GM21619 (cell line): ENCODE measurements at regions not wholly inside any gene's neighbourhood (a gene's known extent, or its start where the extent isn't known, plus 50 kb on each side); places are given as distances from the start of the nearest gene placed in this dataset.

Experiments used
- ATAC-seq: cut with Tn5 transposase; IDR thresholded peaks from one replicate; pipeline ENCODE4 v1.9.1; 2021; ENCODE audit not compliant: unreplicated experiment

DNA sequence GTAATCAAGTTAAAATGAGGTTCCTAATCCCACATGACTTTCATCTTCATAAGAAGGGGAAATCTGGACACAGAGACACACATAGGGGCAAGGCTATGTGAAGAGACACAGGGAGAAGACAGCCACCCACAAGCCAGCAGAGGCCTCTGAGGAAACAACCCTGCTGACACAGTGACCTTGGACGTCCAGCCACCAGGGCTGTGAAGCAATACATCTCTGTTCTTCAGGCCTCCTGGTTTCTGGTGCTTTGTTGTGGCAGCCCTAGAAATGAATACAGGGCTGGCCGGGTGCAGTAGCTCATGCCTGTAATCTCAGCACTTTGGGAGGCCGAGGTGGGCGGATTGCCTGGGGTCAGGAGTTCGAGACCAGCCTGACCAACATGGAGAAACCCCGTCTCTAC lies 183.9 kb downstream of the CXCL12 start:
- ATAC-seq: no peak

GRCh38 chr10:44199991-44200655 lies 184.8 kb downstream of the CXCL12 start:
- ATAC-seq: no peak

GRCh38 chr10:44199267-44199666 lies 185.6 kb downstream of the CXCL12 start:
- ATAC-seq: no peak

- no peak for ATAC-seq
Measured at GRCh38 chr10:44198780-44199097, 186.2 kb downstream of the CXCL12 start.

DNA sequence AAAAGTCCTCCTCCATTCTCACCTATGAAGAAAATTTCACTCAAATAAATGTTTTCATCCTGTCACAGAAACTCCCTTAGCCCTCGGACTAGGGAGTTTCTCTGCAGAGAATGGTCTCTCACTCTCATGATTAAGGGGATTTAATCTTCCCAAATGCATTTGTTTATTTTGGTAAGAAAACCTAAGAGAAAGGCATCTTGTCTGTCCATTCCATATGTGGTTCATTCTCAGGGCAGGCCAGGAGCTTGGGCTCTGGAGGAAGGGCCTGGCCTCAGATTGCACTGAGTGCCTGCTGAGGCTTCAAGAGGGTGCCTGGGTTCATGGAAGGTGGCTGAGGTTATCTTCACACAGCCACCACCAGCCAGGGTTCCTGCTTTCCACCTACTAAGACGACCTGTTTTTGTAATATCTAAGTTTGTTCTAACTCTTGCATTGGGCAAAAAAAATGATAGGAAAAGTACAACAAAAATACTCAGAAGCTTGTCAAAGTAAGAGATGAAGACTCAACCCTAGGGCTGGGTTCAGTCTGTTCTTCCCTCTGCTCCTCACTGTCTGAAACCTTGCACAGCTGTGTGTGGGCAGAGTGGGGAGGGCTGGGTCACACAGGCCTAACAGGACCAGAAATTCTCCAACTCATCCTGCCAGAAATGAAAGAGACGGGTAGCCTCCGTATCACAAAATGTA lies 186.7 kb downstream of the CXCL12 start:
- ATAC-seq: no peak

DNA sequence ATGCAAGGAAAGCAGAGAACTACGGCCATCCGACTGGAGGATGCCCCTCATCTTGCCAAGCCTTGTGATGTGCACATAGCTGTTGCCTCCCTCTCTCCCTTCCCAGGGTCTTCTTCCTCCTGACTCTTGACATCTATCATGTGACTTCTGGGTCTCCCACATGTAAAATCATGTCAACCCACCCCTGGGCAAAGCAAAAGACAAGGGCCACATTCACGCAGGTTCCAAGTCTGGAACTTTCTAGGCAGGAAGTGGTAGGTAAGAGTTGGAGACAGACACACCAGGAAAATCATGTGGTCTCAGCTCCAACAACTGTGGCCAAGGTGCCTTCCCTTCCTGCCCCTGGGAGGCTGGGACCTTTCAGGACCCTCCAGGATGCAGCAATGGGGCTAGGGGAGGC lies 187.3 kb downstream of the CXCL12 start:
- ATAC-seq: no peak

GRCh38 chr10:44196336-44196735 lies 188.6 kb downstream of the CXCL12 start:
- ATAC-seq: no peak

DNA sequence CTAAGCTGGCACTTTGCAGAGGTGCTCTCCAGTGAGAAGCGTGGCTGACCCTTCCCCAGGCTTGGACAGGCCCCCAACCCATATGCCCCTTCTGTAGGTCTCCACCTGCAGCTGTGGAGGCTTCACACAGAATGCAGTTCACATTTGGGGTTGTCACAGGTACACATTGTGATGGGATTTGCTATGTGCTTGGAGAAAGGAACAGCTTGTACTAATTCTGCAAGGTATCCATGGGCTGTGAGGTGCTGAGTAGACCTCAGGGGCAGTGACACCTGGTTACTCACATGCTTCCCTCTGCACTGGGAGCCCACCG lies 188.9 kb downstream of the CXCL12 start:
- no peak for ATAC-seq

- ATAC-seq: no peak
Measured at GRCh38 chr10:44195112-44196007, 189.5 kb downstream of the CXCL12 start.

GRCh38 chr10:44194435-44194834 lies 190.5 kb downstream of the CXCL12 start:
- no peak for ATAC-seq

- ATAC-seq: no peak
Measured at GRCh38 chr10:44193567-44194220, 191.2 kb downstream of the CXCL12 start.

GRCh38 chr10:44193166-44193565 lies 191.7 kb downstream of the CXCL12 start:
- ATAC-seq: no peak

- no peak for ATAC-seq
Measured at GRCh38 chr10:44192435-44192834, 192.5 kb downstream of the CXCL12 start.

- ATAC-seq: no peak
Measured at GRCh38 chr10:44190541-44190940, 194.4 kb downstream of the CXCL12 start.

DNA sequence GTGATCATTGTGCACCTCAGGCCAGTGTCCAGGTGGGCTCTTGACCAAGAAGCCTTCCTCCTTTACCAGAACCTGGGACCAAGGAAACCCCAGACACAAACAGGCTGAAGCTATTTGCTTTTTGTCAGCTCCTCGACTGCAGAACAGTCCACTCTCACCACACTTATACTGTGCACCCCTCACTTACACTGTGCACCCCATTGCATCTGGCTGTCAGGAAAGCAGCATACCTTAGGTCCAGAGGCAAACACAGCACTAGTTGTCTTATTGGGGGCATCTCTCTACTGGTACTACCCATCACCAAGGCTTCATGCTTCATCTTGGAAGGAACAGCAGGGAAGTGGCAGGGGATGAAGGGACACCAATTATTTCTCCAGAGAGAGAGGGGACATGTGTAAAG lies 198.1 kb downstream of the CXCL12 start:
- no peak for ATAC-seq

DNA sequence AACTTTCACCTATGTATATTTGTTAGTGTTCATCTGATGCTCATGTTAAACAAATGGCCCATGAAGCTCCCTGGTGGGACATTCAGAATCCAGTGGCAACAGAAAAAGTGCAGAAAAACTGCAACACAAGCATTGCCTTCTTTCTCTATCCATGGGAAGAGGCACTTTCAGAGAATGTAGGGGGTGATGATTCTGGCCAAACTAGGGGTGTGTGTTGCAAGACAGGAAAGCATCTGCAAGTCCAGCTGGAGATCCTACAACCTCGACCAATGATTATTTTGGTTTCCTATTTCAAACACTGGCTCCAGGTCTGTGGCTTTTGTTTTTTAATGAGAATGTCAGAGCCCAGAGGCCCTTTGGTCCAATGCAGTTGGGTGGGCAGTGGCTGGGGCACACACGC lies 198.7 kb downstream of the CXCL12 start:
- ATAC-seq: no peak

- ATAC-seq: no peak
Measured at GRCh38 chr10:44185315-44185666, 199.6 kb downstream of the CXCL12 start.

GRCh38 chr10:44184633-44185314 lies 200.1 kb downstream of the CXCL12 start:
- ATAC-seq: no peak

DNA sequence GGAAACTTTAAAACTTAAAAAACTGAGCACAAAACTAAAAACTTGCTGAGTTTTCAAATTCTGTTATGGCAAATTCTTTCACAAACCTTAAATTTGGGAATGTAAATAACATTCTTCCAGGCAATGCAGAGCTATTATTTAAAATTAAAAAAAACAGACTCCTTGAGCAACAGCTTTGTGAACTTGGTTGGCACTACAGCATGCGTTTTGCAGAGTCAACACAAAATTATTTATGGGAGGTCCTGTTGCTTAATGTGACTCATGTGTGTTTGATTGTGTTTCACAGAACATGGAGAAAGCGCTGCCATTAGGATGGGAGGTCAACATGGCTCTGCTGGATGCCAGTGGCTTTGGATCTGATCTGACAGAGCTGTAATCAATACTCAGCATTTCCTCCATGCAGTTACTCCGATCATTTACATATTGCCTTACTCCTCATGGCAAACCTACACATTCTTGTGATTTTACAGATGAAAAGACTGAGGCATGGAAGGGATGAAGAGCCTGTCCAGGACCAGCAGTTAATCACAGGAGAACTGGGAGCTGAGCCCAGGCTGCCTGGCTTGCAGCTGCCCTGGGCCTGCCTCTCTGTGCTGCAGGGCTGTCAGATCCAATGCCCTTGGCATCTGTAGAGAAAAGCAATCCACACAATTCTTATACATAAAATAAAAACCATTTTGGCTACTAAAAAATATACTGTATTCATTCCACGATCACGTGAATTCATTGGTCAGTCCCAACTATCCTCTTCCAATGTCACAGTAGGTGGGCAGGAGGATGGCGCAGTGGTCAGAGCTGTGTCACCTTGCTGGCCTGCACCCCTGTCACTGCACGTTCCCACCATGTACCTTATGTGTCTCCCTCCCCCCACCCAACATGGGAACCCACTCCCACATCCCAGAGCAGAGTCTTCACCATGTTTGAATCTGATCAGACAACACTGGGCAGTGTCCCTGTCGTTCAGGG lies 200.9 kb downstream of the CXCL12 start:
- no peak for ATAC-seq

GRCh38 chr10:44182909-44183308 lies 202.0 kb downstream of the CXCL12 start:
- no peak for ATAC-seq
